ENCODE measurements at regions not wholly inside any gene's neighbourhood (a gene's known extent, or its start where the extent isn't known, plus 50 kb on each side); places are given as distances from the start of the nearest gene placed in this dataset.

DNA sequence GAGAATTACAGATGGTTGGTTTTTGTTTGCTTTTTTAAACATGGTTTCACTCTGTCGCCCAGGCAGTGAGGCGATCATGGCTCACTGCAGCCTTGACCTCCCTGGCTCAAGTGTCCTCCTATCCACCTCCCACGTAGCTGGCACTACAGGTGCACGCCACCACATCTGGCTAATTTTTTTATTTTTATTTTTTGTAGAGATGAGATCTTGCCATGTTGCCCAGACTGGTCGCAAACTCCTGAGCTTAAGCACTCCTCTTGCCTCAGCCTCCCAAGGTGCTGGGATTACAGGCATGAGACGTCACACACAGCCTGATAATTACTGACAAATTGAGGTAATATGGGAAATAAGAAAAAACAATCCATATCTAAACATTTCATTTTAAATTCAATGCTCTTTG lies 110.5 kb upstream of the ZSWIM2 start:
- POLR2A ChIA-PET, result no interaction called here
- H3K9me3 ChIP-seq (ENCODE audit: control insufficient read depth, insufficient read depth, low read depth, low read length), result no peaks in the 10 kb centered on the region
- H3K4me3 ChIP-seq (ENCODE audit: low read depth, low read length), result no peak overlapping the region
- no peaks in the 10 kb centered on the region for H3K36me3 ChIP-seq (ENCODE audit: control insufficient read depth in 2 of 2, insufficient read depth in 1 of 2, low read length in 2 of 2)
- H3K27ac ChIP-seq (ENCODE audit: extremely low read depth, low read depth, low read length), result no peak overlapping the region
- H3K4me1 ChIP-seq (ENCODE audit: control insufficient read depth, insufficient read depth, low read length), result no peaks in the 10 kb centered on the region
- TF ChIP-seq ZNF391 (tag by site-specific recombination; IDR thresholded peaks at IDR 0.05; ENCODE audit: borderline replicate concordance, low read depth), result no peak
- no peak for TF ChIP-seq ZNF114 (tag by site-specific recombination; IDR thresholded peaks at IDR 0.05)
- no peak for TF ChIP-seq BCL11A (tag by site-specific recombination; IDR thresholded peaks at IDR 0.05; ENCODE audit: low read depth)
- no peak for TF ChIP-seq ZBTB17 (tag by site-specific recombination; IDR thresholded peaks at IDR 0.05)
- no peak for TF ChIP-seq FEZF1 (tag by site-specific recombination; IDR thresholded peaks at IDR 0.05)
- TF ChIP-seq ZNF157 (tag by site-specific recombination; IDR thresholded peaks at IDR 0.05), result no peak
- TF ChIP-seq, protein P1, sequence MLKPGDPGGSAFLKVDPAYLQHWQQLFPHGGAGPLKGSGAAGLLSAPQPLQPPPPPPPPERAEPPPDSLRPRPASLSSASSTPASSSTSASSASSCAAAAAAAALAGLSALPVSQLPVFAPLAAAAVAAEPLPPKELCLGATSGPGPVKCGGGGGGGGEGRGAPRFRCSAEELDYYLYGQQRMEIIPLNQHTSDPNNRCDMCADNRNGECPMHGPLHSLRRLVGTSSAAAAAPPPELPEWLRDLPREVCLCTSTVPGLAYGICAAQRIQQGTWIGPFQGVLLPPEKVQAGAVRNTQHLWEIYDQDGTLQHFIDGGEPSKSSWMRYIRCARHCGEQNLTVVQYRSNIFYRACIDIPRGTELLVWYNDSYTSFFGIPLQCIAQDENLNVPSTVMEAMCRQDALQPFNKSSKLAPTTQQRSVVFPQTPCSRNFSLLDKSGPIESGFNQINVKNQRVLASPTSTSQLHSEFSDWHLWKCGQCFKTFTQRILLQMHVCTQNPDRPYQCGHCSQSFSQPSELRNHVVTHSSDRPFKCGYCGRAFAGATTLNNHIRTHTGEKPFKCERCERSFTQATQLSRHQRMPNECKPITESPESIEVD (tag by site-specific recombination; IDR thresholded peaks at IDR 0.05), result no peak
- TF ChIP-seq ZNF621 (tag by site-specific recombination; IDR thresholded peaks at IDR 0.05), result no peak
- TF ChIP-seq, protein P2, sequence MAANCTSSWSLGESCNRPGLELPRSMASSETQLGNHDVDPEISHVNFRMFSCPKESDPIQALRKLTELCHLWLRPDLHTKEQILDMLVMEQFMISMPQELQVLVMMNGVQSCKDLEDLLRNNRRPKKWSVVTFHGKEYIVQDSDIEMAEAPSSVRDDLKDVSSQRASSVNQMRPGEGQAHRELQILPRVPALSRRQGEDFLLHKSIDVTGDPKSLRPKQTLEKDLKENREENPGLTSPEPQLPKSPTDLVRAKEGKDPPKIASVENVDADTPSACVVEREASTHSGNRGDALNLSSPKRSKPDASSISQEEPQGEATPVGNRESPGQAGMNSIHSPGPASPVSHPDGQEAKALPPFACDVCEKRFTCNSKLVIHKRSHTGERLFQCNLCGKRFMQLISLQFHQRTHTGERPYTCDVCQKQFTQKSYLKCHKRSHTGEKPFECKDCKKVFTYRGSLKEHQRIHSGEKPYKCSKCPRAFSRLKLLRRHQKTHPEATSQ (tag by site-specific recombination; IDR thresholded peaks at IDR 0.05), result no peak
- TF ChIP-seq, protein P3, sequence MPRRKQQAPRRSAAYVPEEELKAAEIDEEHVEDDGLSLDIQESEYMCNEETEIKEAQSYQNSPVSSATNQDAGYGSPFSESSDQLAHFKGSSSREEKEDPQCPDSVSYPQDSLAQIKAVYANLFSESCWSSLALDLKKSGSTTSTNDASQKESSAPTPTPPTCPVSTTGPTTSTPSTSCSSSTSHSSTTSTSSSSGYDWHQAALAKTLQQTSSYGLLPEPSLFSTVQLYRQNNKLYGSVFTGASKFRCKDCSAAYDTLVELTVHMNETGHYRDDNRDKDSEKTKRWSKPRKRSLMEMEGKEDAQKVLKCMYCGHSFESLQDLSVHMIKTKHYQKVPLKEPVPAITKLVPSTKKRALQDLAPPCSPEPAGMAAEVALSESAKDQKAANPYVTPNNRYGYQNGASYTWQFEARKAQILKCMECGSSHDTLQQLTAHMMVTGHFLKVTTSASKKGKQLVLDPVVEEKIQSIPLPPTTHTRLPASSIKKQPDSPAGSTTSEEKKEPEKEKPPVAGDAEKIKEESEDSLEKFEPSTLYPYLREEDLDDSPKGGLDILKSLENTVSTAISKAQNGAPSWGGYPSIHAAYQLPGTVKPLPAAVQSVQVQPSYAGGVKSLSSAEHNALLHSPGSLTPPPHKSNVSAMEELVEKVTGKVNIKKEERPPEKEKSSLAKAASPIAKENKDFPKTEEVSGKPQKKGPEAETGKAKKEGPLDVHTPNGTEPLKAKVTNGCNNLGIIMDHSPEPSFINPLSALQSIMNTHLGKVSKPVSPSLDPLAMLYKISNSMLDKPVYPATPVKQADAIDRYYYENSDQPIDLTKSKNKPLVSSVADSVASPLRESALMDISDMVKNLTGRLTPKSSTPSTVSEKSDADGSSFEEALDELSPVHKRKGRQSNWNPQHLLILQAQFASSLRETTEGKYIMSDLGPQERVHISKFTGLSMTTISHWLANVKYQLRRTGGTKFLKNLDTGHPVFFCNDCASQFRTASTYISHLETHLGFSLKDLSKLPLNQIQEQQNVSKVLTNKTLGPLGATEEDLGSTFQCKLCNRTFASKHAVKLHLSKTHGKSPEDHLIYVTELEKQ (tag by site-specific recombination; IDR thresholded peaks at IDR 0.05; ENCODE audit: borderline replicate concordance), result no peak
- no peak for TF ChIP-seq KLF10 (tag by site-specific recombination; IDR thresholded peaks at IDR 0.05)
- no peak for TF ChIP-seq ZNF2 (tag by site-specific recombination; IDR thresholded peaks at IDR 0.05)
- no peak for TF ChIP-seq GLIS2 (tag by site-specific recombination; IDR thresholded peaks at IDR 0.05)
- TF ChIP-seq, protein P4, sequence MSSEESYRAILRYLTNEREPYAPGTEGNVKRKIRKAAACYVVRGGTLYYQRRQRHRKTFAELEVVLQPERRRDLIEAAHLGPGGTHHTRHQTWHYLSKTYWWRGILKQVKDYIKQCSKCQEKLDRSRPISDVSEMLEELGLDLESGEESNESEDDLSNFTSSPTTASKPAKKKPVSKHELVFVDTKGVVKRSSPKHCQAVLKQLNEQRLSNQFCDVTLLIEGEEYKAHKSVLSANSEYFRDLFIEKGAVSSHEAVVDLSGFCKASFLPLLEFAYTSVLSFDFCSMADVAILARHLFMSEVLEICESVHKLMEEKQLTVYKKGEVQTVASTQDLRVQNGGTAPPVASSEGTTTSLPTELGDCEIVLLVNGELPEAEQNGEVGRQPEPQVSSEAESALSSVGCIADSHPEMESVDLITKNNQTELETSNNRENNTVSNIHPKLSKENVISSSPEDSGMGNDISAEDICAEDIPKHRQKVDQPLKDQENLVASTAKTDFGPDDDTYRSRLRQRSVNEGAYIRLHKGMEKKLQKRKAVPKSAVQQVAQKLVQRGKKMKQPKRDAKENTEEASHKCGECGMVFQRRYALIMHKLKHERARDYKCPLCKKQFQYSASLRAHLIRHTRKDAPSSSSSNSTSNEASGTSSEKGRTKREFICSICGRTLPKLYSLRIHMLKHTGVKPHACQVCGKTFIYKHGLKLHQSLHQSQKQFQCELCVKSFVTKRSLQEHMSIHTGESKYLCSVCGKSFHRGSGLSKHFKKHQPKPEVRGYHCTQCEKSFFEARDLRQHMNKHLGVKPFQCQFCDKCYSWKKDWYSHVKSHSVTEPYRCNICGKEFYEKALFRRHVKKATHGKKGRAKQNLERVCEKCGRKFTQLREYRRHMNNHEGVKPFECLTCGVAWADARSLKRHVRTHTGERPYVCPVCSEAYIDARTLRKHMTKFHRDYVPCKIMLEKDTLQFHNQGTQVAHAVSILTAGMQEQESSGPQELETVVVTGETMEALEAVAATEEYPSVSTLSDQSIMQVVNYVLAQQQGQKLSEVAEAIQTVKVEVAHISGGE (tag by site-specific recombination; conservative IDR thresholded peaks at IDR 0.05; ENCODE audit: low read depth), result no peak
- TF ChIP-seq, protein P5, sequence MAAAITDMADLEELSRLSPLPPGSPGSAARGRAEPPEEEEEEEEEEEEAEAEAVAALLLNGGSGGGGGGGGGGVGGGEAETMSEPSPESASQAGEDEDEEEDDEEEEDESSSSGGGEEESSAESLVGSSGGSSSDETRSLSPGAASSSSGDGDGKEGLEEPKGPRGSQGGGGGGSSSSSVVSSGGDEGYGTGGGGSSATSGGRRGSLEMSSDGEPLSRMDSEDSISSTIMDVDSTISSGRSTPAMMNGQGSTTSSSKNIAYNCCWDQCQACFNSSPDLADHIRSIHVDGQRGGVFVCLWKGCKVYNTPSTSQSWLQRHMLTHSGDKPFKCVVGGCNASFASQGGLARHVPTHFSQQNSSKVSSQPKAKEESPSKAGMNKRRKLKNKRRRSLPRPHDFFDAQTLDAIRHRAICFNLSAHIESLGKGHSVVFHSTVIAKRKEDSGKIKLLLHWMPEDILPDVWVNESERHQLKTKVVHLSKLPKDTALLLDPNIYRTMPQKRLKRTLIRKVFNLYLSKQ (tag by site-specific recombination; IDR thresholded peaks at IDR 0.05; ENCODE audit: borderline replicate concordance), result no peak
- no peak for TF ChIP-seq ZNF311 (tag by site-specific recombination; IDR thresholded peaks at IDR 0.05; ENCODE audit: borderline replicate concordance)
- TF ChIP-seq, protein P6, sequence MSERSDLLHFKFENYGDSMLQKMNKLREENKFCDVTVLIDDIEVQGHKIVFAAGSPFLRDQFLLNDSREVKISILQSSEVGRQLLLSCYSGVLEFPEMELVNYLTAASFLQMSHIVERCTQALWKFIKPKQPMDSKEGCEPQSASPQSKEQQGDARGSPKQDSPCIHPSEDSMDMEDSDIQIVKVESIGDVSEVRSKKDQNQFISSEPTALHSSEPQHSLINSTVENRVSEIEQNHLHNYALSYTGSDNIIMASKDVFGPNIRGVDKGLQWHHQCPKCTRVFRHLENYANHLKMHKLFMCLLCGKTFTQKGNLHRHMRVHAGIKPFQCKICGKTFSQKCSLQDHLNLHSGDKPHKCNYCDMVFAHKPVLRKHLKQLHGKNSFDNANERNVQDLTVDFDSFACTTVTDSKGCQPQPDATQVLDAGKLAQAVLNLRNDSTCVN (tag by site-specific recombination; optimal IDR thresholded peaks at IDR 0.05), result no peak
- no peak for TF ChIP-seq ZSCAN16 (tag by site-specific recombination; IDR thresholded peaks at IDR 0.05)
- no peak for TF ChIP-seq KLF1 (tag by site-specific recombination; IDR thresholded peaks at IDR 0.05)
- TF ChIP-seq ZNF623 (tag by site-specific recombination; IDR thresholded peaks at IDR 0.05), result no peak
- CTCF ChIA-PET, result interaction anchor here (0.5 kb wide), 1 partner anchor 98 kb away, joined by 3 read pairs; no protein-coding TSS in a partner anchor

Data from HEK293 (cell line).